HepG2 (cell line): ENCODE measurements at regions not wholly inside any gene's neighbourhood (a gene's known extent, or its start where the extent isn't known, plus 50 kb on each side); places are given as distances from the start of the nearest gene placed in this dataset.

Experiments
- ATAC-seq: fragments of 200-7000 bp; cut with Tn5 transposase; 3 replicates; pipeline ENCODE4 v1.9.1; 2020; ENCODE audit warnings: mild to moderate bottlenecking, moderate library complexity
- BruUV-seq: library from RNA; stranded (reverse); fragments of 400-500 nt; replicated peaks from 2 replicates; lab custom pipeline; 2021; lab: Mats Ljungman, UMichigan
- CTCF ChIA-PET: fragments of 300-600 bp; formaldehyde crosslinking; extraction: SDS; loops from one replicate; lab custom pipeline; 2021; ENCODE audit warnings: low total read pairs, inconsistent platforms, low intra/inter-chr PET ratio; lab: Yijun Ruan, JAX
- POLR2A ChIA-PET: fragments of 350-600 bp; sonication (Branson Sonifier 250); formaldehyde crosslinking; loops from one replicate; lab custom pipeline; 2020; ENCODE audit warnings: antibody characterized with exemption, inconsistent platforms; lab: Yijun Ruan, JAX
- DNase-seq: peaks from one replicate; pipeline ENCODE4 v3.0.0-alpha.2; 2015; ENCODE audit warnings: low spot score
- FAIRE-seq: peaks from 3 replicates; lab custom pipeline; 2011; peaks lifted over from hg19 to GRCh38; lab: Jason Lieb, UNC
- H2AFZ ChIP-seq: one replicate; pipeline ENCODE4 v1.6.1; 2011; ENCODE audit warnings: low read length, inconsistent platforms
- H3K27ac ChIP-seq: fragments of 300-600 bp; 3 replicates; pipeline ENCODE4 v1.8.0; 2011; ENCODE audit warnings: mixed run types, mild to moderate bottlenecking, mixed read lengths, low read length, inconsistent platforms; ENCODE audit not compliant: insufficient read depth; ENCODE audit errors: extremely low read length
- H3K27me3 ChIP-seq, 2 experiments: fragments of 200-600 bp in 1 of 2; 2 replicates in 1 of 2; 3 replicates in 1 of 2; pipeline versions ENCODE4 v1.6.0 to v1.8.0; 2011; ENCODE audit warnings: low read length in 2 of 2, mild to moderate bottlenecking in 2 of 2, moderate library complexity in 2 of 2, inconsistent platforms in 1 of 2; ENCODE audit not compliant: insufficient read depth in 2 of 2, control insufficient read depth in 1 of 2
- H3K36me3 ChIP-seq, 2 experiments: fragments of 200-600 bp in 1 of 2; replicated peaks in 1 of 2; 2 replicates in 1 of 2; 3 replicates in 1 of 2; pipeline versions ENCODE4 v1.5.1 to v1.8.0; 2011; ENCODE audit warnings: low read length in 2 of 2, inconsistent platforms in 1 of 2; ENCODE audit not compliant: insufficient read depth in 2 of 2, control insufficient read depth in 1 of 2
- H3K4me1 ChIP-seq: 2 replicates; pipeline ENCODE4 v1.5.1; 2012; ENCODE audit warnings: low read length, inconsistent platforms; ENCODE audit not compliant: insufficient read depth
- H3K4me2 ChIP-seq: 2 replicates; pipeline ENCODE4 v1.6.0; 2011; ENCODE audit warnings: low read depth, low read length, inconsistent platforms
- H3K4me3 ChIP-seq, 3 experiments: fragments of 200-600 bp in 1 of 3; sonication (generic), shearing (Covaris generic) in 1 of 3; replicated peaks in 1 of 3; 2 replicates each; pipeline ENCODE4 v1.5.1; 2011 to 2016; ENCODE audit warnings: low read length in 3 of 3, inconsistent platforms in 2 of 3, low read depth in 2 of 3, mild to moderate bottlenecking in 2 of 3, control low read depth in 1 of 3, mixed read lengths in 1 of 3; ENCODE audit not compliant: insufficient read depth in 1 of 3
- H3K79me2 ChIP-seq: one replicate; pipeline ENCODE4 v1.6.1; 2011; ENCODE audit warnings: low read length, inconsistent platforms; ENCODE audit not compliant: insufficient read depth
- H3K9ac ChIP-seq: 2 replicates; pipeline ENCODE4 v1.6.0; 2011; ENCODE audit warnings: mild to moderate bottlenecking, low read depth, low read length, inconsistent platforms; ENCODE audit not compliant: insufficient read depth
- H3K9me3 ChIP-seq: 2 replicates; pipeline ENCODE4 v1.5.1; 2012; ENCODE audit warnings: mild to moderate bottlenecking, low read length
- H4K20me1 ChIP-seq: 2 replicates; pipeline ENCODE4 v1.6.0; 2011; ENCODE audit warnings: inconsistent platforms, mild to moderate bottlenecking, low read length, moderate library complexity; ENCODE audit not compliant: insufficient read depth
- IKZF5 ChIP-seq: IDR thresholded peaks from 2 replicates; pipeline ENCODE4 v1.6.1; 2018; ENCODE audit warnings: missing genetic modification reagents, mild to moderate bottlenecking, missing compliant biosample characterization
- MAFF ChIP-seq: IDR thresholded peaks from 2 replicates; pipeline ENCODE4 v1.6.1; 2011; ENCODE audit warnings: low read depth, low read length, improper control_type of control experiment
- MAFK ChIP-seq, 2 experiments: IDR thresholded peaks in 1 of 2; conservative IDR thresholded peaks in 1 of 2; 2 replicates each; pipeline ENCODE4 v1.6.1; 2011; ENCODE audit warnings: improper control_type of control experiment in 2 of 2, low read length in 2 of 2
- NFE2L1 ChIP-seq: sonication (generic); formaldehyde crosslinking; IDR thresholded peaks from 2 replicates; pipeline ENCODE4 v1.4.0; 2020; ENCODE audit warnings: missing genetic modification reagents, mild to moderate bottlenecking, borderline replicate concordance
- ZFP37 ChIP-seq: sonication (generic); formaldehyde crosslinking; IDR thresholded peaks from 2 replicates; pipeline ENCODE4 v1.4.0; 2020; ENCODE audit warnings: missing genetic modification reagents, borderline replicate concordance
- ZMYM2 ChIP-seq: sonication (generic); formaldehyde crosslinking; IDR thresholded peaks from 2 replicates; pipeline ENCODE4 v1.8.0; 2022; ENCODE audit warnings: mild to moderate bottlenecking, missing genetic modification reagents
- ZNF253 ChIP-seq: sonication (generic); formaldehyde crosslinking; IDR thresholded peaks from 2 replicates; pipeline ENCODE4 v1.8.0; 2022; ENCODE audit warnings: mild to moderate bottlenecking, missing genetic modification reagents, borderline replicate concordance
- ZNF34 ChIP-seq: sonication (generic); formaldehyde crosslinking; IDR thresholded peaks from 2 replicates; pipeline ENCODE4 v1.4.0; 2020; ENCODE audit warnings: mild to moderate bottlenecking, missing genetic modification reagents, borderline replicate concordance
- WGBS: methylation state at CpG from one replicate; pipeline ENCODE4 v1.1.6; 2017; ENCODE audit warnings: low lambda C conversion rate; 5-methylcytosine and 5-hydroxymethylcytosine counted together
- in situ Hi-C: cut with HindIII; loops from 2 replicates; pipeline ENCODE4 v1.10.0; 2017; ENCODE audit warnings: low pct_unique_long_range_greater_than_20kb; ENCODE audit not compliant: extremely low pct_ligation_motif_present
- intact Hi-C: fragments of 100-400 bp; cut with micrococcal nuclease; formaldehyde crosslinking; loops from one replicate; pipeline ENCODE4 v1.10.0; 2022; ENCODE audit not compliant: unreplicated experiment

- H3K79me2 ChIP-seq: no peaks in the 10 kb centered on the region
- no peaks in the 10 kb centered on the region for H3K36me3 ChIP-seq
- no peaks in the 10 kb centered on the region for H3K4me1 ChIP-seq
- intact Hi-C loops (no loop called here), in situ Hi-C loops (no loop called here)
- no TSS peak for BruUV-seq
- H3K4me2 ChIP-seq: no peak overlapping the region
- H4K20me1 ChIP-seq: no peaks in the 10 kb centered on the region
- ChIA-PET CTCF (no interaction called here), POLR2A (no interaction called here)
- 0% methylated on average over 1 of the region's 1 CpG for whole genome bisulfite sequencing
- no peaks in the 10 kb centered on the region for H3K9me3 ChIP-seq
- no peak for FAIRE-seq
- no peak overlapping the region for H3K9ac ChIP-seq
- no peak overlapping the region for H3K27ac ChIP-seq
- H3K27me3 ChIP-seq: no peaks in the 10 kb centered on the region
- no peak for DNase-seq
- no peak overlapping the region for H2AFZ ChIP-seq
- TF ChIP-seq MAFF: peak; percentile 10; the same call in 1 of the 2 replicates
- TF ChIP-seq ZNF34: no peak
- no peak for TF ChIP-seq ZMYM2 (CRISPR knock-in tag)
- TF ChIP-seq IKZF5: no peak
- TF ChIP-seq MAFK (conservative IDR thresholded peaks at IDR 0.05 in 1 of 2, IDR thresholded peaks at IDR 0.05 in 1 of 2; ENCODE audit: low read length in 2 of 2): peak; percentile 4 to 32; a peak in 1 of 4 replicates
- TF ChIP-seq ZFP37: no peak
- no peak overlapping the region for H3K4me3 ChIP-seq
- ATAC-seq: no peak
Observed at GRCh38 chr5:20248118-20248517, 260.1 kb upstream of the CDH18 start.

GRCh38 chr5:20245432-20245974 is 257.5 kb upstream of the CDH18 start:
- H3K36me3 ChIP-seq: no peaks in the 10 kb centered on the region
- in situ Hi-C loops (no loop called here), intact Hi-C loops (no loop called here)
- BruUV-seq: no TSS peak
- CTCF ChIA-PET: no interaction called here
- no peak overlapping the region for H3K4me2 ChIP-seq
- no peaks in the 10 kb centered on the region for H4K20me1 ChIP-seq
- POLR2A ChIA-PET: no interaction called here
- H3K4me3 ChIP-seq: no peak overlapping the region
- FAIRE-seq (no peak), ATAC-seq (no peak), DNase-seq (no peak)
- no peak overlapping the region for H3K9ac ChIP-seq
- no peaks in the 10 kb centered on the region for H3K4me1 ChIP-seq
- 0% methylated on average over 2 of the region's 2 CpGs for WGBS
- no peak overlapping the region for H2AFZ ChIP-seq
- no peaks in the 10 kb centered on the region for H3K79me2 ChIP-seq
- H3K9me3 ChIP-seq: no peaks in the 10 kb centered on the region
- no peak overlapping the region for H3K27ac ChIP-seq
- no peak for TF ChIP-seq NFE2L1 (CRISPR knock-in tag)
- no peak for TF ChIP-seq ZNF253 (CRISPR knock-in tag)
- no peaks in the 10 kb centered on the region for H3K27me3 ChIP-seq
